ENCODE measurements at regions not wholly inside any gene's neighbourhood (a gene's known extent, or its start where the extent isn't known, plus 50 kb on each side); places are given as distances from the start of the nearest gene placed in this dataset.

DNA sequence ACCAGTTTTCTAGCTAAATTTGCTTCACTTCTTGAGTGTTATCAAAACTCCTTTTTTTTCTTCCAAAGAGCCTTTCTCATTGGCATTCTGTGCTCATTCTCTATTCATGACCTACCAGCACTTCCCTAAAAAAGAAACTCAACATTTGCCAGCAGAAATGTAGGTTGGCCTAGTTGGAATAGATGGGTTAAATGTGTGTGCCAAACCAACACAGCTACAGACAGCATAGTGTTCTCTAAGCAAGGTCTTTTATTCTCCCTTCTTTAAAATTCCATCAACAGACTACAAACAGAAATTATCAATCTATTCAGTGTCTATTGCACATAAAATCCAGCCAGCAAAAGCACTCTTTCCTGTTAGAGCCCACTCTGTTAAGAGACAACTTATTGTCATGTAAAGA is 255.8 kb upstream of the PUM3 start (continued):
- no peak for TF ChIP-seq TCF7 (CRISPR knock-in tag; IDR thresholded peaks at IDR 0.05; ENCODE audit: low read depth)

DNA sequence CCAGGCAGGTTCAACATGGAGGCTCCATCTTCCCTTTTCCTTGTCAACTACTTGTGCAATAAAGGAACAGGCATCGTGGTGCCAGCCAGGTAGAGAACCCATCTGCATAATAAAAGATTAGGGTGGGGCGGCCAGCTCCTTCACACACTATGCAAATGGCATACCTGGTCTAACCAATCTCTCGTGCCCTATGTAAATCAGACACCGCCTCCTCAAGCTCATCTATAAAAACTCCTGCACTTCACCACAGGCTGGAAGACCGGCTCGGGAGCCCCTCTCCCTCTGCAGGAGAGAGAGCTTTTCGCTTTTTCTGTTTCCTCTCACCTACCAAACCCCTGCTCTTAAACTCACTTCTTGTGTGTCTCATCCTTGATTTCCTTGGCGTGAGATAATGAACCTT is 244.3 kb upstream of the PUM3 start:
- DNase-seq (ENCODE audit: low spot score), result peak; percentile 59
- TF ChIP-seq, protein P1, sequence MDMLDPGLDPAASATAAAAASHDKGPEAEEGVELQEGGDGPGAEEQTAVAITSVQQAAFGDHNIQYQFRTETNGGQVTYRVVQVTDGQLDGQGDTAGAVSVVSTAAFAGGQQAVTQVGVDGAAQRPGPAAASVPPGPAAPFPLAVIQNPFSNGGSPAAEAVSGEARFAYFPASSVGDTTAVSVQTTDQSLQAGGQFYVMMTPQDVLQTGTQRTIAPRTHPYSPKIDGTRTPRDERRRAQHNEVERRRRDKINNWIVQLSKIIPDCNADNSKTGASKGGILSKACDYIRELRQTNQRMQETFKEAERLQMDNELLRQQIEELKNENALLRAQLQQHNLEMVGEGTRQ (CRISPR knock-in tag; IDR thresholded peaks at IDR 0.05), result no peak
- TF ChIP-seq SMAD4 (CRISPR knock-in tag; IDR thresholded peaks at IDR 0.05) (no peak), SMAD3 (CRISPR knock-in tag; IDR thresholded peaks at IDR 0.05; ENCODE audit: borderline replicate concordance) (no peak), FOXK1 (CRISPR knock-in tag; IDR thresholded peaks at IDR 0.05) (no peak), SOX15 (CRISPR knock-in tag; IDR thresholded peaks at IDR 0.05) (no peak), ZNF263 (CRISPR knock-in tag; IDR thresholded peaks at IDR 0.05; ENCODE audit: low read depth) (no peak), TEAD1 (CRISPR knock-in tag; IDR thresholded peaks at IDR 0.05) (no peak), GTF2I (CRISPR knock-in tag; conservative IDR thresholded peaks at IDR 0.05) (no peak), ZNF671 (CRISPR knock-in tag; IDR thresholded peaks at IDR 0.05) (no peak), TEAD4 (CRISPR knock-in tag; IDR thresholded peaks at IDR 0.05) (no peak)
- TF ChIP-seq, protein P2, sequence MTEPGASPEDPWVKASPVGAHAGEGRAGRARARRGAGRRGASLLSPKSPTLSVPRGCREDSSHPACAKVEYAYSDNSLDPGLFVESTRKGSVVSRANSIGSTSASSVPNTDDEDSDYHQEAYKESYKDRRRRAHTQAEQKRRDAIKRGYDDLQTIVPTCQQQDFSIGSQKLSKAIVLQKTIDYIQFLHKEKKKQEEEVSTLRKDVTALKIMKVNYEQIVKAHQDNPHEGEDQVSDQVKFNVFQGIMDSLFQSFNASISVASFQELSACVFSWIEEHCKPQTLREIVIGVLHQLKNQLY (CRISPR knock-in tag; IDR thresholded peaks at IDR 0.05), result no peak
- TF ChIP-seq, protein P3, sequence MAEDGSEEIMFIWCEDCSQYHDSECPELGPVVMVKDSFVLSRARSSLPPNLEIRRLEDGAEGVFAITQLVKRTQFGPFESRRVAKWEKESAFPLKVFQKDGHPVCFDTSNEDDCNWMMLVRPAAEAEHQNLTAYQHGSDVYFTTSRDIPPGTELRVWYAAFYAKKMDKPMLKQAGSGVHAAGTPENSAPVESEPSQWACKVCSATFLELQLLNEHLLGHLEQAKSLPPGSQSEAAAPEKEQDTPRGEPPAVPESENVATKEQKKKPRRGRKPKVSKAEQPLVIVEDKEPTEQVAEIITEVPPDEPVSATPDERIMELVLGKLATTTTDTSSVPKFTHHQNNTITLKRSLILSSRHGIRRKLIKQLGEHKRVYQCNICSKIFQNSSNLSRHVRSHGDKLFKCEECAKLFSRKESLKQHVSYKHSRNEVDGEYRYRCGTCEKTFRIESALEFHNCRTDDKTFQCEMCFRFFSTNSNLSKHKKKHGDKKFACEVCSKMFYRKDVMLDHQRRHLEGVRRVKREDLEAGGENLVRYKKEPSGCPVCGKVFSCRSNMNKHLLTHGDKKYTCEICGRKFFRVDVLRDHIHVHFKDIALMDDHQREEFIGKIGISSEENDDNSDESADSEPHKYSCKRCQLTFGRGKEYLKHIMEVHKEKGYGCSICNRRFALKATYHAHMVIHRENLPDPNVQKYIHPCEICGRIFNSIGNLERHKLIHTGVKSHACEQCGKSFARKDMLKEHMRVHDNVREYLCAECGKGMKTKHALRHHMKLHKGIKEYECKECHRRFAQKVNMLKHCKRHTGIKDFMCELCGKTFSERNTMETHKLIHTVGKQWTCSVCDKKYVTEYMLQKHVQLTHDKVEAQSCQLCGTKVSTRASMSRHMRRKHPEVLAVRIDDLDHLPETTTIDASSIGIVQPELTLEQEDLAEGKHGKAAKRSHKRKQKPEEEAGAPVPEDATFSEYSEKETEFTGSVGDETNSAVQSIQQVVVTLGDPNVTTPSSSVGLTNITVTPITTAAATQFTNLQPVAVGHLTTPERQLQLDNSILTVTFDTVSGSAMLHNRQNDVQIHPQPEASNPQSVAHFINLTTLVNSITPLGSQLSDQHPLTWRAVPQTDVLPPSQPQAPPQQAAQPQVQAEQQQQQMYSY (CRISPR knock-in tag; IDR thresholded peaks at IDR 0.05), result no peak
- TF ChIP-seq, protein P4, sequence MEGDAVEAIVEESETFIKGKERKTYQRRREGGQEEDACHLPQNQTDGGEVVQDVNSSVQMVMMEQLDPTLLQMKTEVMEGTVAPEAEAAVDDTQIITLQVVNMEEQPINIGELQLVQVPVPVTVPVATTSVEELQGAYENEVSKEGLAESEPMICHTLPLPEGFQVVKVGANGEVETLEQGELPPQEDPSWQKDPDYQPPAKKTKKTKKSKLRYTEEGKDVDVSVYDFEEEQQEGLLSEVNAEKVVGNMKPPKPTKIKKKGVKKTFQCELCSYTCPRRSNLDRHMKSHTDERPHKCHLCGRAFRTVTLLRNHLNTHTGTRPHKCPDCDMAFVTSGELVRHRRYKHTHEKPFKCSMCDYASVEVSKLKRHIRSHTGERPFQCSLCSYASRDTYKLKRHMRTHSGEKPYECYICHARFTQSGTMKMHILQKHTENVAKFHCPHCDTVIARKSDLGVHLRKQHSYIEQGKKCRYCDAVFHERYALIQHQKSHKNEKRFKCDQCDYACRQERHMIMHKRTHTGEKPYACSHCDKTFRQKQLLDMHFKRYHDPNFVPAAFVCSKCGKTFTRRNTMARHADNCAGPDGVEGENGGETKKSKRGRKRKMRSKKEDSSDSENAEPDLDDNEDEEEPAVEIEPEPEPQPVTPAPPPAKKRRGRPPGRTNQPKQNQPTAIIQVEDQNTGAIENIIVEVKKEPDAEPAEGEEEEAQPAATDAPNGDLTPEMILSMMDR (IDR thresholded peaks at IDR 0.05), result no peak
- TF ChIP-seq, protein P5, sequence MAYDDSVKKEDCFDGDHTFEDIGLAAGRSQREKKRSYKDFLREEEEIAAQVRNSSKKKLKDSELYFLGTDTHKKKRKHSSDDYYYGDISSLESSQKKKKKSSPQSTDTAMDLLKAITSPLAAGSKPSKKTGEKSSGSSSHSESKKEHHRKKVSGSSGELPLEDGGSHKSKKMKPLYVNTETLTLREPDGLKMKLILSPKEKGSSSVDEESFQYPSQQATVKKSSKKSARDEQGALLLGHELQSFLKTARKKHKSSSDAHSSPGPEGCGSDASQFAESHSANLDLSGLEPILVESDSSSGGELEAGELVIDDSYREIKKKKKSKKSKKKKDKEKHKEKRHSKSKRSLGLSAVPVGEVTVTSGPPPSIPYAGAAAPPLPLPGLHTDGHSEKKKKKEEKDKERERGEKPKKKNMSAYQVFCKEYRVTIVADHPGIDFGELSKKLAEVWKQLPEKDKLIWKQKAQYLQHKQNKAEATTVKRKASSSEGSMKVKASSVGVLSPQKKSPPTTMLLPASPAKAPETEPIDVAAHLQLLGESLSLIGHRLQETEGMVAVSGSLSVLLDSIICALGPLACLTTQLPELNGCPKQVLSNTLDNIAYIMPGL (CRISPR knock-in tag; IDR thresholded peaks at IDR 0.05), result no peak
- TF ChIP-seq, protein P6, sequence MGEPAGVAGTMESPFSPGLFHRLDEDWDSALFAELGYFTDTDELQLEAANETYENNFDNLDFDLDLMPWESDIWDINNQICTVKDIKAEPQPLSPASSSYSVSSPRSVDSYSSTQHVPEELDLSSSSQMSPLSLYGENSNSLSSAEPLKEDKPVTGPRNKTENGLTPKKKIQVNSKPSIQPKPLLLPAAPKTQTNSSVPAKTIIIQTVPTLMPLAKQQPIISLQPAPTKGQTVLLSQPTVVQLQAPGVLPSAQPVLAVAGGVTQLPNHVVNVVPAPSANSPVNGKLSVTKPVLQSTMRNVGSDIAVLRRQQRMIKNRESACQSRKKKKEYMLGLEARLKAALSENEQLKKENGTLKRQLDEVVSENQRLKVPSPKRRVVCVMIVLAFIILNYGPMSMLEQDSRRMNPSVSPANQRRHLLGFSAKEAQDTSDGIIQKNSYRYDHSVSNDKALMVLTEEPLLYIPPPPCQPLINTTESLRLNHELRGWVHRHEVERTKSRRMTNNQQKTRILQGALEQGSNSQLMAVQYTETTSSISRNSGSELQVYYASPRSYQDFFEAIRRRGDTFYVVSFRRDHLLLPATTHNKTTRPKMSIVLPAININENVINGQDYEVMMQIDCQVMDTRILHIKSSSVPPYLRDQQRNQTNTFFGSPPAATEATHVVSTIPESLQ (CRISPR knock-in tag; IDR thresholded peaks at IDR 0.05), result no peak
- H3K9me3 Mint-ChIP-seq, result peaks cover 11% of the 10 kb centered on the region
- POLR2A ChIA-PET, result no interaction called here
- H3K36me3 Mint-ChIP-seq, result no peaks in the 10 kb centered on the region
- no peaks in the 10 kb centered on the region for H3K27me3 Mint-ChIP-seq (ENCODE audit: low read depth)
- CTCF ChIA-PET, result interaction anchor here (0.7 to 1.2 kb wide), 7 partner anchors 68 to 353 kb away, joined by 3 to 7 read pairs (median 4); no protein-coding TSS in a partner anchor
- ATAC-seq, result peak; percentile 94
- peaks cover 21% of the 10 kb centered on the region for H3K4me1 Mint-ChIP-seq
- no peak overlapping the region for H3K4me3 Mint-ChIP-seq
- H3K27ac Mint-ChIP-seq, result peak overlapping the region; percentile 58; the same call in 1 of the 2 replicates

Measured in WTC11 (cell line).